H1 (cell line): ENCODE measurements at regions not wholly inside any gene's neighbourhood (a gene's known extent, or its start where the extent isn't known, plus 50 kb on each side); places are given as distances from the start of the nearest gene placed in this dataset.

Experiments
- CTCF ChIA-PET: fragments of 300-600 bp; sonication (Branson Sonifier 250); formaldehyde crosslinking; loops from one replicate; lab custom pipeline; 2021; ENCODE audit not compliant: partially characterized antibody; lab: Charles Lee
- POLR2A ChIA-PET: fragments of 300-600 bp; sonication (Branson Sonifier 250); formaldehyde crosslinking; loops from one replicate; lab custom pipeline; 2021; ENCODE audit warnings: inconsistent platforms; ENCODE audit not compliant: partially characterized antibody; lab: Charles Lee
- DNase-seq, 2 experiments: peaks; one replicate each; pipeline versions ENCODE4 v3.0.0 to v3.0.0-alpha.2; 2010 to 2022; ENCODE audit warnings: low spot score in 2 of 2, low read depth in 1 of 2, mixed read lengths in 1 of 2
- FAIRE-seq: peaks from 2 replicates; lab custom pipeline; 2011; peaks lifted over from hg19 to GRCh38; lab: Jason Lieb, UNC
- H2AFZ ChIP-seq: 2 replicates; pipeline ENCODE4 v1.8.1; 2012; ENCODE audit warnings: low read length, inconsistent platforms
- H2AK5ac ChIP-seq: 2 replicates; pipeline ENCODE4 v1.6.1; 2013; ENCODE audit warnings: low read depth, low read length
- H2BK120ac ChIP-seq: replicated peaks from 2 replicates; pipeline ENCODE3; 2013; ENCODE audit warnings: low read depth, low read length, inconsistent platforms
- H2BK12ac ChIP-seq: 2 replicates; pipeline ENCODE4 v1.6.1; 2013; ENCODE audit warnings: low read depth, low read length
- H2BK15ac ChIP-seq: 2 replicates; pipeline ENCODE4 v1.6.1; 2013; ENCODE audit warnings: low read length
- H2BK20ac ChIP-seq: 2 replicates; pipeline ENCODE4 v1.6.1; 2013; ENCODE audit warnings: low read length
- H2BK5ac ChIP-seq: 2 replicates; pipeline ENCODE4 v1.6.1; 2013; ENCODE audit warnings: low read depth, low read length
- H3K14ac ChIP-seq: 2 replicates; pipeline ENCODE4 v1.6.1; 2013; ENCODE audit warnings: inconsistent platforms; ENCODE audit not compliant: insufficient read length
- H3K18ac ChIP-seq: 2 replicates; pipeline ENCODE4 v1.6.1; 2013; ENCODE audit warnings: low read length; ENCODE audit errors: extremely low read depth
- H3K23ac ChIP-seq: 2 replicates; pipeline ENCODE4 v1.6.1; 2013; ENCODE audit warnings: inconsistent platforms; ENCODE audit not compliant: insufficient read length
- H3K23me2 ChIP-seq: 2 replicates; pipeline ENCODE4 v1.6.1; 2013; ENCODE audit warnings: low read depth, low read length
- H3K27ac ChIP-seq: 2 replicates; pipeline ENCODE4 v1.6.1; 2011; ENCODE audit warnings: low read depth, low read length, inconsistent platforms
- H3K27me3 ChIP-seq, 4 experiments: replicated peaks in 1 of 4; 1 replicate in 1 of 4; 2 replicates in 3 of 4; pipeline versions ENCODE4 v1.6.1 to v1.8.1; 2011 to 2013; ENCODE audit warnings: low read length in 3 of 4, mild to moderate bottlenecking in 3 of 4, inconsistent platforms in 2 of 4, mixed read lengths in 2 of 4, moderate library complexity in 1 of 4; ENCODE audit not compliant: control insufficient read depth in 3 of 4, insufficient read depth in 3 of 4; ENCODE audit errors: extremely low read depth in 1 of 4
- H3K36me3 ChIP-seq, 4 experiments: 2 replicates each; pipeline versions ENCODE4 v1.6.1 to v1.8.1; 2011 to 2013; ENCODE audit warnings: mild to moderate bottlenecking in 4 of 4, low read length in 3 of 4, moderate library complexity in 2 of 4, control low read depth in 1 of 4, inconsistent platforms in 1 of 4; ENCODE audit not compliant: insufficient read depth in 4 of 4, control insufficient read depth in 2 of 4
- H3K4ac ChIP-seq: replicated peaks from 2 replicates; pipeline ENCODE3; 2013; ENCODE audit warnings: low read length, low read depth, mixed read lengths, inconsistent platforms; ENCODE audit not compliant: insufficient read length
- H3K4me1 ChIP-seq, 4 experiments: replicated peaks in 1 of 4; 1 replicate in 1 of 4; 2 replicates in 3 of 4; pipeline versions ENCODE4 v1.6.1 to v1.8.1; 2011 to 2013; ENCODE audit warnings: low read length in 3 of 4, inconsistent platforms in 2 of 4, mixed read lengths in 1 of 4; ENCODE audit not compliant: insufficient read depth in 4 of 4, control insufficient read depth in 3 of 4
- H3K4me2 ChIP-seq, 2 experiments: 2 replicates each; pipeline versions ENCODE4 v1.6.1 to v1.8.1; 2011 to 2013; ENCODE audit warnings: low read depth in 2 of 2, low read length in 2 of 2, control low read depth in 1 of 2, inconsistent platforms in 1 of 2, mild to moderate bottlenecking in 1 of 2; ENCODE audit not compliant: insufficient read depth in 1 of 2
- H3K4me3 ChIP-seq, 4 experiments: fragments of 200-600, 300-600 bp in 1 of 4; sonication (generic), shearing (Covaris generic), sonication (Bioruptor Twin) in 1 of 4; 2 replicates each; pipeline versions ENCODE4 v1.5.1 to v1.8.1; 2011 to 2016; ENCODE audit warnings: low read length in 4 of 4, low read depth in 3 of 4, control low read depth in 2 of 4, inconsistent platforms in 2 of 4, mild to moderate bottlenecking in 2 of 4, mixed read lengths in 1 of 4, moderate library complexity in 1 of 4; ENCODE audit not compliant: insufficient read depth in 2 of 4; ENCODE audit errors: extremely low read depth in 1 of 4
- H3K56ac ChIP-seq: replicated peaks from 2 replicates; pipeline ENCODE3; 2013; ENCODE audit warnings: low read depth, mild to moderate bottlenecking, mixed read lengths, low read length, inconsistent platforms; ENCODE audit not compliant: insufficient read length
- H3K79me1 ChIP-seq: 2 replicates; pipeline ENCODE4 v1.6.1; 2013; ENCODE audit warnings: low read depth, low read length, control low read depth
- H3K79me2 ChIP-seq, 2 experiments: 2 replicates each; pipeline versions ENCODE4 v1.6.1 to v1.8.1; 2012 to 2013; ENCODE audit warnings: low read length in 2 of 2, mild to moderate bottlenecking in 2 of 2, inconsistent platforms in 1 of 2; ENCODE audit not compliant: insufficient read depth in 2 of 2, control insufficient read depth in 1 of 2
- H3K9ac ChIP-seq, 4 experiments: replicated peaks in 1 of 4; 1 replicate in 1 of 4; 2 replicates in 3 of 4; pipeline versions ENCODE4 v1.6.1 to v1.8.1; 2011 to 2013; ENCODE audit warnings: low read depth in 3 of 4, low read length in 3 of 4, control low read depth in 2 of 4, mild to moderate bottlenecking in 2 of 4, moderate library complexity in 2 of 4, inconsistent platforms in 1 of 4; ENCODE audit errors: extremely low read depth in 1 of 4
- H3K9me3 ChIP-seq, 2 experiments: 2 replicates each; pipeline versions ENCODE4 v1.6.1 to v1.8.1; 2012 to 2013; ENCODE audit warnings: mild to moderate bottlenecking in 2 of 2, moderate library complexity in 2 of 2, control low read depth in 1 of 2, inconsistent platforms in 1 of 2, low read depth in 1 of 2, low read length in 1 of 2, mixed read lengths in 1 of 2; ENCODE audit not compliant: insufficient read depth in 2 of 2
- H4K20me1 ChIP-seq, 2 experiments: replicated peaks in 1 of 2; 2 replicates each; pipeline versions ENCODE3 to v1.8.1; 2011 to 2013; ENCODE audit warnings: inconsistent platforms in 2 of 2, low read length in 2 of 2, mild to moderate bottlenecking in 1 of 2; ENCODE audit not compliant: insufficient read depth in 2 of 2, control insufficient read depth in 1 of 2
- H4K5ac ChIP-seq: 2 replicates; pipeline ENCODE4 v1.6.1; 2013; ENCODE audit warnings: low read length, low read depth, mixed read lengths, inconsistent platforms; ENCODE audit not compliant: insufficient read length
- H4K8ac ChIP-seq: 2 replicates; pipeline ENCODE4 v1.8.0; 2013; ENCODE audit warnings: mild to moderate bottlenecking, moderate library complexity, low read length, inconsistent platforms; ENCODE audit not compliant: insufficient read depth; ENCODE audit errors: extremely low read depth
- H4K91ac ChIP-seq: replicated peaks from 2 replicates; pipeline ENCODE3; 2013; ENCODE audit warnings: low read length, mixed read lengths, inconsistent platforms; ENCODE audit not compliant: insufficient read length
- ATF2 ChIP-seq: IDR thresholded peaks from 2 replicates; pipeline ENCODE4 v1.6.1; 2012; ENCODE audit warnings: low read length, inconsistent platforms
- CEBPB ChIP-seq: IDR thresholded peaks from 2 replicates; pipeline ENCODE4 v1.6.1; 2012; ENCODE audit warnings: low read depth, low read length
- CREB1 ChIP-seq: IDR thresholded peaks from 2 replicates; pipeline ENCODE4 v1.6.1; 2012; ENCODE audit warnings: inconsistent platforms
- GTF2F1 ChIP-seq: IDR thresholded peaks from 2 replicates; pipeline ENCODE4 v1.6.1; 2012; ENCODE audit warnings: low read depth, low read length, improper control_type of control experiment, borderline replicate concordance
- HDAC2 ChIP-seq, 2 experiments: fragments of 300-600 bp in 1 of 2; sonication (generic) in 1 of 2; IDR thresholded peaks; 2 replicates each; pipeline ENCODE4 v1.6.1; 2011 to 2012; ENCODE audit warnings: low read depth in 2 of 2, low read length in 2 of 2, mild to moderate bottlenecking in 2 of 2, moderate library complexity in 2 of 2, borderline replicate concordance in 1 of 2, inconsistent platforms in 1 of 2
- JUN ChIP-seq: IDR thresholded peaks from 2 replicates; pipeline ENCODE4 v1.6.1; 2011; ENCODE audit warnings: low read depth, mild to moderate bottlenecking, improper control_type of control experiment, low read length
- POLR2A ChIP-seq, 2 experiments: IDR thresholded peaks; 1 replicate in 1 of 2; 2 replicates in 1 of 2; pipeline ENCODE4 v1.6.1; 2011; ENCODE audit warnings: low read depth in 2 of 2, low read length in 2 of 2, mild to moderate bottlenecking in 2 of 2; ENCODE audit errors: control extremely low read depth in 1 of 2
- SAP30 ChIP-seq: fragments of 300-600 bp; sonication (generic); IDR thresholded peaks from 2 replicates; pipeline ENCODE4 v1.7.1; 2012; ENCODE audit warnings: low read length, moderate library complexity, mild to moderate bottlenecking, inconsistent platforms; ENCODE audit not compliant: insufficient read depth, insufficient replicate concordance
- SP4 ChIP-seq: IDR thresholded peaks from 2 replicates; pipeline ENCODE4 v1.6.1; 2012; ENCODE audit warnings: low read length, inconsistent platforms
- TCF12 ChIP-seq: IDR thresholded peaks from 2 replicates; pipeline ENCODE4 v1.6.1; 2011; ENCODE audit warnings: low read depth, mild to moderate bottlenecking, low read length
- WGBS, 2 experiments: shearing (Covaris generic) in 1 of 2; methylation state at CpG; one replicate each; pipeline versions ENCODE4 v1.1.6 to v1.1.7; 2013 to 2015; ENCODE audit warnings: low lambda C conversion rate in 2 of 2, mixed read lengths in 2 of 2, inconsistent platforms in 1 of 2, low coverage in 1 of 2, missing lambda C conversion rate in 1 of 2; ENCODE audit not compliant: insufficient replicate concordance in 2 of 2, insufficient coverage in 1 of 2, insufficient read length in 1 of 2; ENCODE audit errors: extremely low coverage in 1 of 2, missing lambda C conversion rate in 1 of 2; 5-methylcytosine and 5-hydroxymethylcytosine counted together

GRCh38 chr10:71004176-71005075 is 116.1 kb upstream of the PCBD1 start:
- CTCF ChIA-PET = interaction anchor here (0.9 to 2.7 kb wide), 9 partner anchors 9 to 205 kb away, joined by 4 to 8 read pairs (median 5); no protein-coding TSS in a partner anchor
- no peak for FAIRE-seq
- no peak for TF ChIP-seq POLR2A (IDR thresholded peaks at IDR 0.05; ENCODE audit: control extremely low read depth in 1 of 2, low read depth in 2 of 2, low read length in 2 of 2)
- TF ChIP-seq GTF2F1 = no peak
- TF ChIP-seq CREB1 = no peak
- TF ChIP-seq SAP30 = no peak
- TF ChIP-seq HDAC2 (IDR thresholded peaks at IDR 0.05; ENCODE audit: borderline replicate concordance in 1 of 2, low read depth in 2 of 2, low read length in 2 of 2) = no peak
- TF ChIP-seq ATF2 = no peak
- TF ChIP-seq CEBPB = no peak
- no peak for TF ChIP-seq TCF12
- no peak for TF ChIP-seq SP4
- no peak for TF ChIP-seq JUN

More at GRCh38 chr10:71004176-71005075, 116.1 kb upstream of the PCBD1 start:
- no peak overlapping the region for H2BK5ac ChIP-seq
- no peak overlapping the region for H3K9ac ChIP-seq
- no peaks in the 10 kb centered on the region for H4K20me1 ChIP-seq
- H3K56ac ChIP-seq = no peak overlapping the region
- POLR2A ChIA-PET = no interaction called here
- H4K8ac ChIP-seq = no peak overlapping the region
- no peaks in the 10 kb centered on the region for H3K9me3 ChIP-seq
- H3K18ac ChIP-seq = no peak overlapping the region
- no peak overlapping the region for H2AFZ ChIP-seq
- H4K91ac ChIP-seq = no peak overlapping the region
- H3K27ac ChIP-seq = no peak overlapping the region
- H3K4me2 ChIP-seq = no peak overlapping the region
- no peak overlapping the region for H2BK20ac ChIP-seq
- H2BK120ac ChIP-seq = no peak overlapping the region
- H4K5ac ChIP-seq = no peak overlapping the region
- no peaks in the 10 kb centered on the region for H3K79me2 ChIP-seq
- no peak overlapping the region for H3K4ac ChIP-seq
- 85% methylated on average over 9 of the region's 9 CpGs; no CpG with 5 or more reads in 1 of the 2 experiments for WGBS, 2 experiments
- no peaks in the 10 kb centered on the region for H3K36me3 ChIP-seq
- no peaks in the 10 kb centered on the region for H3K79me1 ChIP-seq
- peak overlapping the region; percentile 72; the same call in 1 of the 2 replicates for H2BK15ac ChIP-seq
- no peak overlapping the region for H2BK12ac ChIP-seq
- no peak for DNase-seq
- no peaks in the 10 kb centered on the region; a peak in 2 of 7 replicates for H3K27me3 ChIP-seq
- no peak overlapping the region for H3K14ac ChIP-seq
- no peak overlapping the region for H3K23ac ChIP-seq
- H3K4me3 ChIP-seq = no peak overlapping the region
- no peak overlapping the region for H2AK5ac ChIP-seq
- H3K23me2 ChIP-seq = peaks cover 2% of the 10 kb centered on the region; the same call in 1 of the 2 replicates
- H3K4me1 ChIP-seq = peaks cover 0 to 11% (median 5%) of the 10 kb centered on the region in 4 experiments; a peak in 6 of 7 replicates
